HEK293 (cell line): ENCODE measurements at regions not wholly inside any gene's neighbourhood (a gene's known extent, or its start where the extent isn't known, plus 50 kb on each side); places are given as distances from the start of the nearest gene placed in this dataset.

Experiments used
- CTCF ChIP-seq: fragments of 450-650 bp; formaldehyde crosslinking; IDR thresholded peaks from 2 replicates; pipeline ENCODE4 v1.5.1; 2016; ENCODE audit warnings: missing biosample characterization, missing genetic modification characterization
- YY1 ChIP-seq: fragments of 450-650 bp; formaldehyde crosslinking; IDR thresholded peaks from 2 replicates; pipeline ENCODE4 v1.5.1; 2018; ENCODE audit warnings: missing biosample characterization, missing genetic modification characterization
- ZNF10 ChIP-seq: fragments of 450-650 bp; formaldehyde crosslinking; IDR thresholded peaks from 2 replicates; pipeline ENCODE4 v1.5.1; 2017; ENCODE audit warnings: missing biosample characterization, missing genetic modification characterization
- ZNF280C ChIP-seq: fragments of 450-650 bp; formaldehyde crosslinking; IDR thresholded peaks from 2 replicates; pipeline ENCODE4 v1.5.1; 2016; ENCODE audit warnings: missing biosample characterization, missing genetic modification characterization
- TF ChIP-seq, protein P1 (sequence below): fragments of 450-650 bp; formaldehyde crosslinking; IDR thresholded peaks from 2 replicates; pipeline ENCODE4 v1.5.1; 2016; ENCODE audit warnings: missing biosample characterization, missing genetic modification characterization

- TF ChIP-seq, protein P1, sequence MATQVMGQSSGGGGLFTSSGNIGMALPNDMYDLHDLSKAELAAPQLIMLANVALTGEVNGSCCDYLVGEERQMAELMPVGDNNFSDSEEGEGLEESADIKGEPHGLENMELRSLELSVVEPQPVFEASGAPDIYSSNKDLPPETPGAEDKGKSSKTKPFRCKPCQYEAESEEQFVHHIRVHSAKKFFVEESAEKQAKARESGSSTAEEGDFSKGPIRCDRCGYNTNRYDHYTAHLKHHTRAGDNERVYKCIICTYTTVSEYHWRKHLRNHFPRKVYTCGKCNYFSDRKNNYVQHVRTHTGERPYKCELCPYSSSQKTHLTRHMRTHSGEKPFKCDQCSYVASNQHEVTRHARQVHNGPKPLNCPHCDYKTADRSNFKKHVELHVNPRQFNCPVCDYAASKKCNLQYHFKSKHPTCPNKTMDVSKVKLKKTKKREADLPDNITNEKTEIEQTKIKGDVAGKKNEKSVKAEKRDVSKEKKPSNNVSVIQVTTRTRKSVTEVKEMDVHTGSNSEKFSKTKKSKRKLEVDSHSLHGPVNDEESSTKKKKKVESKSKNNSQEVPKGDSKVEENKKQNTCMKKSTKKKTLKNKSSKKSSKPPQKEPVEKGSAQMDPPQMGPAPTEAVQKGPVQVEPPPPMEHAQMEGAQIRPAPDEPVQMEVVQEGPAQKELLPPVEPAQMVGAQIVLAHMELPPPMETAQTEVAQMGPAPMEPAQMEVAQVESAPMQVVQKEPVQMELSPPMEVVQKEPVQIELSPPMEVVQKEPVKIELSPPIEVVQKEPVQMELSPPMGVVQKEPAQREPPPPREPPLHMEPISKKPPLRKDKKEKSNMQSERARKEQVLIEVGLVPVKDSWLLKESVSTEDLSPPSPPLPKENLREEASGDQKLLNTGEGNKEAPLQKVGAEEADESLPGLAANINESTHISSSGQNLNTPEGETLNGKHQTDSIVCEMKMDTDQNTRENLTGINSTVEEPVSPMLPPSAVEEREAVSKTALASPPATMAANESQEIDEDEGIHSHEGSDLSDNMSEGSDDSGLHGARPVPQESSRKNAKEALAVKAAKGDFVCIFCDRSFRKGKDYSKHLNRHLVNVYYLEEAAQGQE (tag by site-specific recombination), result no peak
- TF ChIP-seq CTCF (no peak), ZNF280C (tag by site-specific recombination) (no peak), ZNF10 (tag by site-specific recombination) (no peak), YY1 (no peak)
Measured at GRCh38 chr17:54085020-54085419, 262.3 kb downstream of the KIF2B start.
